Esophagus squamous epithelium (tissue), 5 donors: ENCODE measurements at regions not wholly inside any gene's neighbourhood (a gene's known extent, or its start where the extent isn't known, plus 50 kb on each side); places are given as distances from the start of the nearest gene placed in this dataset.

ENCODE experiments used
- DNase-seq: peaks from one replicate; lab custom pipeline; 2025; lab: John Stamatoyannopoulos, UW
- H3K27ac ChIP-seq, 4 donors: fragments of 200-600 bp; sonication (generic); one replicate each; pipeline ENCODE4 v1.5.1; 2016 to 2019; ENCODE audit warnings: mild to moderate bottlenecking in 1 of 4
- H3K27me3 ChIP-seq, 4 donors: fragments of 200-600 bp; sonication (generic); 1 replicate in 3 of 4; 2 replicates in 1 of 4; pipeline versions ENCODE4 v1.5.1 to v1.6.0; 2017 to 2021; ENCODE audit warnings: antibody characterized with exemption in 1 of 4
- H3K36me3 ChIP-seq, 3 donors: fragments of 200-600 bp; sonication (generic); one replicate each; pipeline ENCODE4 v1.5.1; 2016 to 2019
- H3K4me1 ChIP-seq, 3 donors: fragments of 200-600 bp; sonication (generic); one replicate each; pipeline ENCODE4 v1.5.1; 2017 to 2019
- H3K4me3 ChIP-seq, 4 donors: fragments of 200-600 bp; sonication (generic); 1 replicate in 3 of 4; 2 replicates in 1 of 4; pipeline ENCODE4 v1.5.1; 2016 to 2019; ENCODE audit warnings: mild to moderate bottlenecking in 2 of 4, moderate library complexity in 1 of 4
- H3K9me3 ChIP-seq, 3 donors: fragments of 200-600 bp; sonication (generic); one replicate each; pipeline ENCODE4 v1.5.1; 2016 to 2019
- CTCF ChIP-seq, 6 experiments: fragments of 450-650 bp in 4 of 6; fragments of 200-600 bp in 2 of 6; sonication (generic) in 2 of 6; IDR thresholded peaks; one replicate each; pipeline ENCODE4 v1.5.1; 2016 to 2019; ENCODE audit warnings: antibody characterized with exemption in 6 of 6, mild to moderate bottlenecking in 4 of 6, moderate library complexity in 4 of 6
- POLR2A ChIP-seq, 4 donors: fragments of 450-650 bp; IDR thresholded peaks; one replicate each; pipeline ENCODE4 v1.6.1; 2017; ENCODE audit warnings: antibody characterized with exemption in 4 of 4, mild to moderate bottlenecking in 4 of 4, moderate library complexity in 3 of 4
- WGBS, 2 donors: methylation state at CpG; one replicate each; pipeline ENCODE4 v1.1.5; 2018; 5-methylcytosine and 5-hydroxymethylcytosine counted together
- intact Hi-C: fragments of 100-400 bp; cut with DNase I; formaldehyde crosslinking; loops from one replicate; pipeline ENCODE4 v1.15.0; 2022
- donor health status: DM: yes; HTN: yes; CAD: no.

GRCh38 chr1:5379176-5379759, 613.0 kb downstream of the NPHP4 start:
- H3K27ac ChIP-seq: no peak overlapping the region
- H3K4me3 ChIP-seq: no peak overlapping the region
- peaks cover 0 to 72% (median 0%) of the 10 kb centered on the region in 4 donors for H3K27me3 ChIP-seq
- H3K9me3 ChIP-seq: no peaks in the 10 kb centered on the region
- no peak for DNase-seq
- TF ChIP-seq CTCF (IDR thresholded peaks at IDR 0.05): no peak
- no peak for TF ChIP-seq POLR2A (IDR thresholded peaks at IDR 0.05)
- intact Hi-C loops: no loop called here
- no peaks in the 10 kb centered on the region for H3K4me1 ChIP-seq
- 85 to 91% methylated on average over 6 to 11 of the region's 12 CpGs for whole genome bisulfite sequencing, 2 donors
- no peaks in the 10 kb centered on the region for H3K36me3 ChIP-seq

GRCh38 chr1:5376538-5377247, 615.5 kb downstream of the NPHP4 start:
- Histone ChIP-seq H3K4me3 (no peak overlapping the region), H3K36me3 (no peaks in the 10 kb centered on the region), H3K9me3 (peaks cover 0 to 10% (median 0%) of the 10 kb centered on the region in 3 donors), H3K27ac (no peak overlapping the region), H3K4me1 (no peaks in the 10 kb centered on the region), H3K27me3 (peaks cover 0 to 73% (median 0%) of the 10 kb centered on the region in 4 donors)
- WGBS, 2 donors: 87% methylated on average over 3 of the region's 6 CpGs; no CpG with 5 or more reads in 1 of the 2 donors
- TF ChIP-seq POLR2A (IDR thresholded peaks at IDR 0.05) (no peak), CTCF (IDR thresholded peaks at IDR 0.05) (no peak)
- no peak for DNase-seq
- intact Hi-C loops: no loop called here

GRCh38 chr1:5375481-5375880, 616.7 kb downstream of the NPHP4 start:
- Histone ChIP-seq H3K9me3 (peaks cover 0 to 10% (median 0%) of the 10 kb centered on the region in 3 donors), H3K36me3 (no peaks in the 10 kb centered on the region), H3K27me3 (peaks cover 0 to 74% (median 0%) of the 10 kb centered on the region in 4 donors), H3K27ac (no peak overlapping the region), H3K4me1 (no peaks in the 10 kb centered on the region), H3K4me3 (no peak overlapping the region)
- 59 to 78% methylated on average over 4 to 6 of the region's 6 CpGs for WGBS, 2 donors
- no peak for DNase-seq
- intact Hi-C loops: no loop called here
- TF ChIP-seq CTCF (IDR thresholded peaks at IDR 0.05): no peak
- TF ChIP-seq POLR2A (IDR thresholded peaks at IDR 0.05): no peak

- intact Hi-C loops: no loop called here
- Histone ChIP-seq H3K27me3 (peaks cover 0 to 68% (median 0%) of the 10 kb centered on the region in 4 donors), H3K4me1 (peaks cover 0 to 11% (median 0%) of the 10 kb centered on the region in 3 donors), H3K27ac (no peak overlapping the region), H3K36me3 (no peaks in the 10 kb centered on the region), H3K9me3 (peaks cover 0 to 10% (median 0%) of the 10 kb centered on the region in 3 donors), H3K4me3 (no peak overlapping the region)
- TF ChIP-seq CTCF (IDR thresholded peaks at IDR 0.05): no peak
- TF ChIP-seq POLR2A (IDR thresholded peaks at IDR 0.05): no peak
- WGBS, 2 donors: 60% methylated on average over 4 of the region's 4 CpGs; no CpG with 5 or more reads in 1 of the 2 donors
- no peak for DNase-seq
Observed at GRCh38 chr1:5374192-5374591, 618.0 kb downstream of the NPHP4 start.

- Histone ChIP-seq H3K4me3 (no peak overlapping the region), H3K36me3 (no peaks in the 10 kb centered on the region), H3K27me3 (peaks cover 0 to 63% (median 0%) of the 10 kb centered on the region in 4 donors), H3K9me3 (peaks cover 0 to 10% (median 0%) of the 10 kb centered on the region in 3 donors), H3K4me1 (peaks cover 0 to 11% (median 0%) of the 10 kb centered on the region in 3 donors), H3K27ac (no peak overlapping the region)
- no peak for DNase-seq
- WGBS, 2 donors: 68 to 80% methylated on average over 3 to 4 of the region's 4 CpGs
- intact Hi-C loops: no loop called here
- TF ChIP-seq CTCF (IDR thresholded peaks at IDR 0.05): no peak
Observed at GRCh38 chr1:5373281-5373680, 618.9 kb downstream of the NPHP4 start.
